Cerebellar cortex (tissue), 1 donor: ENCODE measurements at regions not wholly inside any gene's neighbourhood (a gene's known extent, or its start where the extent isn't known, plus 50 kb on each side); places are given as distances from the start of the nearest gene placed in this dataset.

ENCODE experiments used
- DNase-seq: peaks from one replicate; pipeline ENCODE4 v3.0.0-alpha.2; 2015; ENCODE audit warnings: low spot score

DNA sequence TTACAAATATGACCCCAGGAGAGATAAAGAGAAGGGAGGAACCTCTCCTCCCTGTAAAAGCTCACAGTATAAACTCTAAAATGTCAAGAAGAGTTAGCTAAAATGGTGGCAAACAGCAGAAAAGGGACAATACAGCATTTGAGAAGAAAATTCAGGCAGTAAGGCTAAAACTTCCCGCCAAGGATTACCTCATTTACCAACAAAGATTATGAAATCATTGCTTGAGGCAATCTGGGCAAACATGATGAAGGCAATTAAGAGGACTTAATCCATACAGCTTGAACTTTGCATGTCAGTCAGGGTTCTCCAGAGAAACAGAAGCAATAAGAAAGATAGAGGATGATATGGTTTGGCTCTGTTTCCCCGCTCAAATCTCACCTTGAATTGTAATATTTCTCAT lies 81.4 kb downstream of the CMPK2 start:
- DNase-seq = no peak

- DNase-seq = no peak
Measured at GRCh38 chr2:6785493-6785892, 80.2 kb downstream of the CMPK2 start.

GRCh38 chr2:6787376-6787775 lies 78.3 kb downstream of the CMPK2 start:
- DNase-seq = no peak

DNA sequence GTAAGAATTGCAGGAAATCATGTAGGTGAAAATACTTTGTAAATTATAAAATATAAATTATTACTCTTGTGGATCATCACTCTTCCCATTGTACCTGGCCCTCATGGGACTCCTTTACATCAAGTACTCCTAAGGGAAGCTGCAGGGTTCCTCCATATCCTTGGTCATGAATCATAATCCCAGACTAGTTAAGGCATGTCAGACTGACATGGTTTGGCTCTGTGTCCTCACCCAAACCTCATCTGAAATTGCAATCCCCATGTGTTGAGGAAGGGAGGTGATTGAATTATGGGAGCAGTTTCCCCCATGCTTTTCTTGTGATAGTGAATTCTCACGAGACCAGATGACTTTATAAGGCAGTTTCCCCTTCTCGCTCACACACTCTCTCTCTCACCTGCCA lies 77.1 kb downstream of the CMPK2 start:
- DNase-seq = no peak

DNA sequence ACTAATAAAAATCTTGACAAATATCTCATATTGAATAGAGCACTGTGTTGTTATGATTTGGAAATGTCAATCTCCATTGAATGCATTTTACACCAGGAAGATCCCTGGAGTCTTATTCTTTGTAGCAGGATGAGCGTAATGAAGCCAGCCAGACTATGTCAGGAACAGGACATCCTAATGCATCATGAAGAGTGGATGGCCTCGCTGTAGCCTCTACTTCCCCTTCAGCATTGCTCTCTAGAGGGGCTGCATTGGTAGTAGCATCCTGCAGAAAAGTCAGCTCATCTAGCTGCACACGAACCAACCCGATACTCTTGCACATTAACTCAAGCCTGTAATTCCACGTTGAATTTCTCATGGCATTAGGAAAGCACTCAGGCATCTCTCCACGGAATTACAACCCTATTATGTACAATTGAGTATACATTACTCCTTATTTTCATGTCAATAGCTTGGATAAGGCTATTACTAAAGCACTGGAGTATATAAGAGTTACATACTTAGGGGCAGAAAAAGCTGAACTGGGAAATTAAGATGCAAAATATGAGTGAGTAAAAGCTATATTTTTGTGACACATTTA lies 76.1 kb downstream of the CMPK2 start:
- DNase-seq = no peak

GRCh38 chr2:6791682-6792081 lies 74.0 kb downstream of the CMPK2 start:
- no peak for DNase-seq

DNA sequence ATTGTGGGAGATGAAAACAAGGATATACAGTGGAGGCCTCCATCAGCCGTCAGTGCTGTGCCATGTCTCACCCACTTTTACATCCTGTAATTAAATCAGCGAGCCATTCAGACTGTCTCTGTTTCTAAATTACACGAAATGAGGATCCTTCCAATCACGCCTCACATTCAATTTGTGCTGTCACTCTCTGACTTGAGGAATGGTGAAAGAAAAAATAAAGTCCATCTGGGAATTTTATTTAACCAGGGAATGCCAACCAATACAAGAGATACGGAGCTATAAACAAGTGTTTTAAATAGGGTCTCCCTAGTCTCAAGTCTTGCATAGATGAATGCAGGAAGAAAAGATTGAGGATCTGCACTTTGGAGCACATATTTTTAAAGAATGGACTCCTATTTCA lies 72.8 kb downstream of the CMPK2 start:
- DNase-seq = no peak

DNA sequence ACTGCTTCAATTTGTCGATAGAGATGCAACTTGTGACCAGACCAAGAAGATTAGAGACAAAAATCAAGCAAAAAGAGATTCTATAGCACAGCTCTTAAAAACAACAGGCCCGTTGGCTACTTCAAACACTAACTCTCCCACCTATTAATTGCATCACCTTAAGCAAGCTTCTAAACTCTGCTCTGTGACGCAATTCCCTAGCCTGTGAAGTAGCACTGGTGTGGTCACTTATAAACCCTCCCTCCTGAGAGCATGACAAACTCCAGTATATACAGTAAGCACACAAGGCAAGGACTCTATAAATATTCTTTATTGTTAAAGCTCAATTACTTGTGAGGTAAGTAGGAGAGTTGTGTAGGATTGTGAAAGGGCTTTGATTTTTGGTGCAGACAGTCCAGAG lies 72.3 kb downstream of the CMPK2 start:
- DNase-seq = no peak

DNA sequence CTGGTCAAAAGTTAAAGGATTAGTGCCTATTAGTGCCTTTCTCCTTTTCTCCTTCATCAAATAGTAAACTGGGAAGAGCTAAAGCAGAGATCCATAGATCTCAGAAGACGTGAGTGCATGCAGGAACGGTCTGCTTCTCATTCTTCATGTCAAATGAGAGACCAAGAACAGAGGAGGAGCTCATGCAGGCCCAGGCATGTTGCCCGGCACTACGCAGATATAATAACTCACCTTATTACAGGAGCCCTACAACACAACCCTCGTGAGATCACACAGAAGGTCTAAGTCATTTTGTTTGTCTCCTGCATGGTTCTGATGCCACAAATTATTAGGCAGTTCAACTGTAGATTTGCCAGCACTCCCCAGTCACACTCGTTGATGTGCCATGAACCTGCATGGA lies 71.8 kb downstream of the CMPK2 start:
- no peak for DNase-seq

- no peak for DNase-seq
Measured at GRCh38 chr2:6794448-6794847, 71.3 kb downstream of the CMPK2 start.
